Upper lobe of left lung (tissue), 4 donors: ENCODE measurements at regions not wholly inside any gene's neighbourhood (a gene's known extent, or its start where the extent isn't known, plus 50 kb on each side); places are given as distances from the start of the nearest gene placed in this dataset.

Experiments
- CTCF ChIP-seq, 6 experiments: fragments of 450-650 bp in 4 of 6; fragments of 200-600 bp in 2 of 6; sonication (generic) in 2 of 6; IDR thresholded peaks; one replicate each; pipeline ENCODE4 v1.5.1; 2016 to 2019; ENCODE audit warnings: antibody characterized with exemption in 6 of 6
- EP300 ChIP-seq, 4 donors: sonication (generic); formaldehyde crosslinking; IDR thresholded peaks; one replicate each; pipeline ENCODE4 v1.5.1; 2017; ENCODE audit warnings: antibody characterized with exemption in 4 of 4, control low read depth in 2 of 4
- POLR2A ChIP-seq, 4 donors: fragments of 450-650 bp; IDR thresholded peaks; one replicate each; pipeline ENCODE4 v1.5.1; 2016 to 2017; ENCODE audit warnings: antibody characterized with exemption in 4 of 4, mild to moderate bottlenecking in 2 of 4
- POLR2AphosphoS5 ChIP-seq, 2 donors: sonication (generic); formaldehyde crosslinking; IDR thresholded peaks; one replicate each; pipeline ENCODE4 v1.5.1; 2017; ENCODE audit warnings: antibody characterized with exemption in 2 of 2

GRCh38 chr1:58231204-58231603 lies 315.3 kb downstream of the OMA1 start:
- TF ChIP-seq CTCF (IDR thresholded peaks at IDR 0.05) (no peak), POLR2AphosphoS5 (IDR thresholded peaks at IDR 0.05) (no peak), POLR2A (IDR thresholded peaks at IDR 0.05) (no peak), EP300 (IDR thresholded peaks at IDR 0.05) (no peak)
